ENCODE measurements at regions not wholly inside any gene's neighbourhood (a gene's known extent, or its start where the extent isn't known, plus 50 kb on each side); places are given as distances from the start of the nearest gene placed in this dataset.

- ATAC-seq: no peak
- no peak for DNase-seq (ENCODE audit: low spot score)
These were observed 85.4 kb downstream of the UNCX start for GRCh38 chr7:1318051-1318450.

- DNase-seq (ENCODE audit: low spot score) (no peak), ATAC-seq (no peak)
These were observed 86.0 kb downstream of the UNCX start for GRCh38 chr7:1318661-1319060.

GRCh38 chr7:1320616-1321240 lies 88.1 kb downstream of the UNCX start:
- no peak for DNase-seq (ENCODE audit: low spot score)
- ATAC-seq: no peak

- DNase-seq (ENCODE audit: low spot score): no peak
These were observed 89.0 kb downstream of the UNCX start for GRCh38 chr7:1321411-1322239.

GRCh38 chr7:1322240-1323110 lies 89.8 kb downstream of the UNCX start:
- no peak for ATAC-seq
- no peak for DNase-seq (ENCODE audit: low spot score)

More at GRCh38 chr7:1321411-1322239, 89.0 kb downstream of the UNCX start:
- no peak for ATAC-seq

- DNase-seq (ENCODE audit: low spot score): no peak
These were observed 90.7 kb downstream of the UNCX start for GRCh38 chr7:1323178-1324027.

GRCh38 chr7:1324028-1324900 lies 91.6 kb downstream of the UNCX start:
- DNase-seq (ENCODE audit: low spot score): no peak
- ATAC-seq: no peak

More at GRCh38 chr7:1323178-1324027, 90.7 kb downstream of the UNCX start:
- ATAC-seq: no peak

- no peak for ATAC-seq
- no peak for DNase-seq (ENCODE audit: low spot score)
These were observed 92.6 kb downstream of the UNCX start for GRCh38 chr7:1325246-1325645.

GRCh38 chr7:1325646-1326510 lies 93.2 kb downstream of the UNCX start:
- ATAC-seq: no peak
- DNase-seq (ENCODE audit: low spot score): no peak

- ATAC-seq (no peak), DNase-seq (ENCODE audit: low spot score) (no peak)
These were observed 93.8 kb downstream of the UNCX start for GRCh38 chr7:1326511-1326785.

GRCh38 chr7:1329261-1329660 lies 96.6 kb downstream of the UNCX start:
- ATAC-seq (no peak), DNase-seq (ENCODE audit: low spot score) (no peak)

GRCh38 chr7:1329966-1330800 lies 97.5 kb downstream of the UNCX start:
- no peak for ATAC-seq
- DNase-seq (ENCODE audit: low spot score): no peak

GRCh38 chr7:1330801-1331425 lies 98.2 kb downstream of the UNCX start:
- ATAC-seq (no peak), DNase-seq (ENCODE audit: low spot score) (no peak)

- DNase-seq (ENCODE audit: low spot score): no peak
These were observed 99.1 kb downstream of the UNCX start for GRCh38 chr7:1331561-1332467.

GRCh38 chr7:1336509-1336908 lies 103.8 kb downstream of the UNCX start:
- ATAC-seq (no peak), DNase-seq (ENCODE audit: low spot score) (no peak)

More at GRCh38 chr7:1331561-1332467, 99.1 kb downstream of the UNCX start:
- ATAC-seq: no peak

- DNase-seq (ENCODE audit: low spot score) (no peak), ATAC-seq (no peak)
These were observed 106.9 kb downstream of the UNCX start for GRCh38 chr7:1339611-1340010.
